Fibroblast of villous mesenchyme (primary cell): ENCODE measurements at regions not wholly inside any gene's neighbourhood (a gene's known extent, or its start where the extent isn't known, plus 50 kb on each side); places are given as distances from the start of the nearest gene placed in this dataset.

Experiments
- DNase-seq: peaks from one replicate; pipeline ENCODE4 v3.0.0-alpha.2; 2010; ENCODE audit warnings: low read depth
- H3K4me3 ChIP-seq: 2 replicates; pipeline ENCODE4 v1.5.1; 2011; ENCODE audit warnings: low read depth, mild to moderate bottlenecking, low read length
- TF ChIP-seq, protein P1 (sequence below): IDR thresholded peaks from 2 replicates; pipeline ENCODE4 v1.5.1; 2012; ENCODE audit warnings: low read depth, mild to moderate bottlenecking, low read length; ENCODE audit not compliant: insufficient read depth

DNA sequence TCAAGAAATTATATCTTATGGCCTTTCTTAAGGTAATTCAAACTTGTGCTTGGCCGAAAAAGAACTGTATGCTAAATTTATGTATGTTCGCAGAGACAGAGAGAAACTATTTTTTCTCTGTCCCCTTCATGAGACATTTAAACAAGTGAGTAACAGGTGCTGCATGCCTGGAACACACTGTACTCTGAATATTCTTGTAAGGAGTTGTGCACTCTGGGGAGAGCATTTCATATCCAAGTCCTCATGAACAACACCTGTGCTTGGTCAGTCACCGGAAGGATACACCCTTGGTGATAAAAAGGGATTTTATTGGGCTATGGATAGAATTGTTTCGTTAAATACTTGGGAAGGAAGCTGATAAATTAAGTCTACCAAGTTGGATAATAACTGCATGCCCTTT, 220.8 kb upstream of the NRIP1 start:
- TF ChIP-seq, protein P1, sequence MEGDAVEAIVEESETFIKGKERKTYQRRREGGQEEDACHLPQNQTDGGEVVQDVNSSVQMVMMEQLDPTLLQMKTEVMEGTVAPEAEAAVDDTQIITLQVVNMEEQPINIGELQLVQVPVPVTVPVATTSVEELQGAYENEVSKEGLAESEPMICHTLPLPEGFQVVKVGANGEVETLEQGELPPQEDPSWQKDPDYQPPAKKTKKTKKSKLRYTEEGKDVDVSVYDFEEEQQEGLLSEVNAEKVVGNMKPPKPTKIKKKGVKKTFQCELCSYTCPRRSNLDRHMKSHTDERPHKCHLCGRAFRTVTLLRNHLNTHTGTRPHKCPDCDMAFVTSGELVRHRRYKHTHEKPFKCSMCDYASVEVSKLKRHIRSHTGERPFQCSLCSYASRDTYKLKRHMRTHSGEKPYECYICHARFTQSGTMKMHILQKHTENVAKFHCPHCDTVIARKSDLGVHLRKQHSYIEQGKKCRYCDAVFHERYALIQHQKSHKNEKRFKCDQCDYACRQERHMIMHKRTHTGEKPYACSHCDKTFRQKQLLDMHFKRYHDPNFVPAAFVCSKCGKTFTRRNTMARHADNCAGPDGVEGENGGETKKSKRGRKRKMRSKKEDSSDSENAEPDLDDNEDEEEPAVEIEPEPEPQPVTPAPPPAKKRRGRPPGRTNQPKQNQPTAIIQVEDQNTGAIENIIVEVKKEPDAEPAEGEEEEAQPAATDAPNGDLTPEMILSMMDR = no peak
- no peak overlapping the region for H3K4me3 ChIP-seq
- no peak for DNase-seq

DNA sequence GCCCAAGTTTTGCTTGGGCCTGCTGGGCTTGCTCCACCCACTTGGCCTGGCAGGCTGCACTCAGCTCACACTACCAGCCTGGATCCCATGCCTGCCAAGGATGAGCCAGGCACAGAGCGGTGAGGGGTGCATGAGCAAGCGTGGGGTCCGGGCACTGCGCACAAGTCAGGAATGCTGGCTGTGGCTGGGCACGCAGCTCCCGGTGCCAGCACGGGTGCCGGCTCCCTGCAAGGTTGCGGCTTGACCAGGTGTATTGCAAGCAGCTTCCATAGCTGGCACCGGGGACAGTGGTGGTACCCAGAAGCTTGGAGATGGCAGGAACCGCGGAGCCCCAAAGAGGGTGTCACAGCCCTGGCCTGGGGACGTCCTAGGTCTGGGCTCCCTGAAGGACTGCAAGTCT, 224.4 kb upstream of the NRIP1 start:
- no peak for DNase-seq
- TF ChIP-seq, protein P1 = no peak
- H3K4me3 ChIP-seq = no peak overlapping the region

DNA sequence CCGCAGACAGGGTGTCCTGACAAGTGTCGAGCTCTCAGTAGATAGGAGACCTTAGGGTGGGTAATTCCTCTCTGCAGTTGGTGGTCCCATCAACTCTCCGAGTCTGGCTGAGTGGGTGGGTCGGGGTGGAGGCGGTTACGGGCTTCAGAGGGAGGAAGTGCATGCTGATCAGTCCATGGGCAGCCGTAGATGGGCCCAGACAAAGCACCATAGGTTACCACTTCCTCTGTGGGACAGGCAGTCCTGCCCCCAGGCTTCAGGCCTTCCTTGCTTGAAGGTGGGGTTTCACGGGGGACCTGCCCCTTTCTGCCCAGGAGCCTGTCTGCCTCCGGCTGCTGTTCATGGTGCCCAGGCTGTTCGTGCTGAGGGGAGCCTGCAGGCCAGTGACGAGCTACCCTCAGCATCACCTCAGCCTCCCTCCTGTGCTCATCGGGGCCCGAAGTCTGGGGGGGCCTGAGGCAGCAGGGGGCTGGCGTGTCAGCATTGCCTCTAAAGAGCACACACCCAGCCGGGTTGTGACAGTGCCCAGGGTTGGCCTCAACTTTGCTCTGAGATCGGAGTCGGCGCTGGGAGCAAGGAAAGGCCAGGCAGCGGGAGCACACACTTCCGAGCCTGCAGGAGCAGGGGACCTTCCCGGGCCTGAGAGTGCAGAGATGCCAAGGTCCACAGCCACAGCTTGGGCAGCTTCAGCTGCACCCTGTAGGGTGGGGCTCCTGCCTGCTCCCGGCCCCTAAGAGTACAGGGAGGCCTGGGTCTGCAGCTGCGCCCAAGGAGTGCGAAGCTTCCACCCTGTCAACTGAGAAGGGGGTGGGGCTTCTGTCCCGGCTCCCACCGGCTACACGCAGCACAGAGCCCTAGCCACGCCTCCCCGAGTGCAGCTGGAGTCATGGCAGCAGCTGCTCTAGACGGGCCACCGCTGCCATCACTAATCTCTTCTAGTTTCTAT, 225.4 kb upstream of the NRIP1 start:
- H3K4me3 ChIP-seq = no peak overlapping the region
- no peak for DNase-seq
- TF ChIP-seq, protein P1 = no peak

DNA sequence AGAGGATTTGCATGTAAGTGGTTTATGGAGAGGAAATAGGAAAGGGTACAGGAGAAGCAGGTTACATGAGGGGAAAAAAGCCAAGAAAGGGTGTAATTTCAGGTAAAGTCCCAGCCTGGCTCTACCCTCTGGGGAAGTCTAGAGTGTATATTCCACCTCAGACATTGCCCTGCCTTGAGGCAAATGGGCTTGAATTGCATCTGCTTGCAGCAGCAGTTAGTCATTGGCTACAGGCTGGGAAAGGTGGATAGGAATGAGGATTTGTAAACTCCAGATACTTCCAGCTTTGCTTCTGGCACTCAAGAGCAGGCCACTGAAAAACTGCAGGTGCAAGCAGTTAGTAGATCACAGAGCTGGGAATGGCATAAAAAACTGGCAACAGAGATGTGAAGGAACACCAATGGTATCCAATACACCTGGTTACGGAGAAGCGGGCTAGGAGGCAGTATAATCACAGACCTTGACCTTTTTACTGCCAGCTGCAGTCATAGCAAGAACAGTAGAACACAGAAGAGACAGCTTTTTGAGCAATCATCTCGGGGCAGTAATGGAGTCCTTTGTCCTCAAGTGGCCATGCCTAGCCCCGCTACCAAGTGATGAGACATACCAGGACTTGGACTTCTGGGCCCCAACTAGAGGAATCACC, 226.9 kb upstream of the NRIP1 start:
- no peak for DNase-seq
- H3K4me3 ChIP-seq = no peak overlapping the region
- TF ChIP-seq, protein P1 = no peak

DNA sequence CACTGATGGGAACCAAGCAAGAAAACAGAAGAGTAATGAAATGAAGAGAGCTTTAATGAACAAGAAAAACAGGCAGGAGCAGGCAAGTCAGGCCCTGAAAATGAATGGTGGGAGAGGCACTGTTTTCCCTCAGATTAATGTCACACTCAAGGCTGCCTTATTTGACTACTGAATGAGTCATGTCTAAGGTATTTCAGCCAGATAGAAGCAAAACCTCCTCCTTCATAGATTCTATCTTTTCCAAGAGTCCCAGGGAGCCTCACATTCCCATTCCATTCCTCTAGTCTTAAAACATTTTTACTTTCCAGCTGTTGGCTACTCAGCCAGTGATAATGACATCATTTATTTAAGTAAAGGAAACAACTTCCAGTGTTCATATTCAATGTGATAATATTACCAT, 228.4 kb upstream of the NRIP1 start:
- TF ChIP-seq, protein P1 = no peak

DNA sequence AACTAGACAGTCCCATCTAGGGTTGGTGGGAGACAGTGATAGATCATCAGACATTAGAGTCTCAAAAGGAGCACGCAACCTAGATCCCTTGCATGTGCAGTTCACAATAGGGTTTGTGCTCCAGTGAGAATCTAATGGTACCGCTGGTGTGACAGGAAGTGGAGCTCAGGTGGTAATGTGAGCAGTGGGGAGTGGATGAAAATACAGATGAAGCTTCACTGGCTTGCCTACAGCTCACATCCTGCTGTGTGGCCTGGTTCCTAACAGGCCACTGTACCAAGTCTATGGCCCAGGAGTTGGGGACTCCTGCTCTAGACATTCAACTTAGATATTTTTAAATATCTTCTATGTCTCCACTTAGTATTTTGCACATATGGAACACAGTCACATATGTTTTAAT, 231.1 kb upstream of the NRIP1 start:
- no peak for DNase-seq
- TF ChIP-seq, protein P1 = no peak
- no peak overlapping the region for H3K4me3 ChIP-seq

More for the DNA sequence above, 228.4 kb upstream of the NRIP1 start:
- no peak overlapping the region for H3K4me3 ChIP-seq
- peak; percentile 92 for DNase-seq
